ENCODE measurements at regions not wholly inside any gene's neighbourhood (a gene's known extent, or its start where the extent isn't known, plus 50 kb on each side); places are given as distances from the start of the nearest gene placed in this dataset.

DNA sequence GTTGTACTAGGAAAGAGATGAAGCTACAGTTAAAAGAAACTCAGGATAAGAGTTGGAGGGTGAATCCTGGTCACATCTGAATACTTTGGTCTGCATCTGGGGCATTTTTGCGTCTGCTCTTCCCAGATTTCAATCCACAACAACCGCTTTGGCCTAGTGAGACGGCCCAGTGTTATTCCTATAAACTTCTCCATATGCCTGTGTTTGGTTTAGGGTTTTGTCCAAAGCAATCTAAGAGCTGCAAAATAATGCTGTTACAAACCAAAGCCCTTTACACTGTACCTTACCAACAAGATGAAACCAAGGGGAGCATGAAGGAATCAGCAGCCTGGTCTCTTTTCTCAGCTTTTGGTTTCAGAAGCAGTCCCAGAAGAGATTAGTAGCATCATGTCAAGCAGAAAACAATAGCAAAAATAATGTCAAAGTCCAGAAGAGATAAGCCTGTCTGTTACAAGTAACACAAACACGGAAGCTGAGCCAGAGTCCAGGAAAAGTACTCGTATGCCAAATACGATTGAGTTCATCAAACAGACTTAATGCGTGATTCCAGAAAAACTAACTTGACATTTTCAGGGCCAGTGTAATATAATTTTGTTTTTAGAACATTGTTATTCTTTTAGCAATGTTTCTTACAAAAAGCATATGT is 379.9 kb upstream of the ACO1 start:
- H3K36me3 ChIP-seq (ENCODE audit: insufficient read depth, low read depth, low read length) = no peaks in the 10 kb centered on the region
- H3K27ac ChIP-seq (ENCODE audit: low read length) = no peak overlapping the region
- H3K9ac ChIP-seq (ENCODE audit: low read depth, low read length) = no peak overlapping the region

GRCh38 chr9:32010322-32010721 is 374.1 kb upstream of the ACO1 start:
- Histone ChIP-seq H3K27me3 (ENCODE audit: insufficient read depth, low read length) (no peaks in the 10 kb centered on the region), H3K9me3 (ENCODE audit: insufficient read depth, low read depth, low read length) (peaks cover under 1% of the 10 kb centered on the region), H3K9ac (ENCODE audit: low read depth, low read length) (no peak overlapping the region), H3K36me3 (ENCODE audit: insufficient read depth, low read depth, low read length) (no peaks in the 10 kb centered on the region), H3K27ac (ENCODE audit: low read length) (no peak overlapping the region), H3K4me3 (ENCODE audit: low read length) (no peak overlapping the region), H3K4me1 (ENCODE audit: insufficient read depth, low read length) (no peaks in the 10 kb centered on the region)

More for the DNA sequence above, 379.9 kb upstream of the ACO1 start:
- Histone ChIP-seq H3K4me1 (ENCODE audit: insufficient read depth, low read length) (no peaks in the 10 kb centered on the region), H3K27me3 (ENCODE audit: insufficient read depth, low read length) (no peaks in the 10 kb centered on the region), H3K4me3 (ENCODE audit: low read length) (no peak overlapping the region), H3K9me3 (ENCODE audit: insufficient read depth, low read depth, low read length) (no peaks in the 10 kb centered on the region)

DNA sequence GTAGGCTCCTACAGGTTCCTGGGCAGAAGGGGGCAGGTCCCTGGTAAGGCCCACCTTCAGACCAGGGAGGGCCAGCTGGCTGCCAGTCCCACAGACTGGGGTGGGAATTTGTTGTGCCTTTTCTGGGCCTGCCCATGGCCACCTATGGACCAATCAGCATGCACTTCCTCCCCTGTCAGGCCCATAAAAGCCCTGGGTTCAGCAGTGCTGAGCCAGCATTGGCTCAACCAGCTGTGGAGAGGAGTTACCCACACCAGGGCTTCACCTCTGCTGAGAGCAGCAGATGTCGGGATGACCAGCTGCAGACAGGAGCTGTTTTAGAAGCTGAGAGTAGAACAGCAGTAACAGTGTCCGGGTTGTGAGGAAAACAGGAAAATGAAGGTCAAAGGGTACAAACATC is 373.4 kb upstream of the ACO1 start:
- H3K9ac ChIP-seq (ENCODE audit: low read depth, low read length) = no peak overlapping the region
- H3K36me3 ChIP-seq (ENCODE audit: insufficient read depth, low read depth, low read length) = no peaks in the 10 kb centered on the region
- H3K27me3 ChIP-seq (ENCODE audit: insufficient read depth, low read length) = no peaks in the 10 kb centered on the region
- no peaks in the 10 kb centered on the region for H3K4me1 ChIP-seq (ENCODE audit: insufficient read depth, low read length)
- no peak overlapping the region for H3K4me3 ChIP-seq (ENCODE audit: low read length)
- no peak overlapping the region for H3K27ac ChIP-seq (ENCODE audit: low read length)
- peaks cover 8% of the 10 kb centered on the region for H3K9me3 ChIP-seq (ENCODE audit: insufficient read depth, low read depth, low read length)

GRCh38 chr9:32015795-32016194 is 368.6 kb upstream of the ACO1 start:
- H3K9me3 ChIP-seq (ENCODE audit: insufficient read depth, low read depth, low read length) = peaks cover 19% of the 10 kb centered on the region
- no peak overlapping the region for H3K9ac ChIP-seq (ENCODE audit: low read depth, low read length)
- H3K36me3 ChIP-seq (ENCODE audit: insufficient read depth, low read depth, low read length) = no peaks in the 10 kb centered on the region
- no peaks in the 10 kb centered on the region for H3K27me3 ChIP-seq (ENCODE audit: insufficient read depth, low read length)
- no peak overlapping the region for H3K4me3 ChIP-seq (ENCODE audit: low read length)
- no peaks in the 10 kb centered on the region for H3K4me1 ChIP-seq (ENCODE audit: insufficient read depth, low read length)
- H3K27ac ChIP-seq (ENCODE audit: low read length) = no peak overlapping the region

DNA sequence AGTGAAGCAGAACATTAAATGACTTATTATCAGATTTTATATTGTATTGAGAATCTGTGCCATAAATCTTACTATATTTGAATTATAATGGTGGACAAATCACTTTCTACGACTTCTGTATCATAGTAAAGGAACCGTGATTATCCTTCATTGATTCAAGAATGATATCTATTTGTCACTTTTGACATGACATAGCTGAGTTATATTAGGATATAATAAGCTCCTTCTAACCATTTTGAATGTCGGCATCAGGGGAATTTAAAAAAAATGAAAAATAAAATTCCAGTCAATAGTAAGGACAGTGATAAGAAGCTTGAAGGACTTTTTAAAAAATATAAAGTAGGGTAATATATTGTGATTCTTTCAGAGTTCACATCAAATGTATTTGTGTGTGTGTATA is 338.9 kb upstream of the ACO1 start:
- H3K36me3 ChIP-seq (ENCODE audit: insufficient read depth, low read depth, low read length) = no peaks in the 10 kb centered on the region

GRCh38 chr9:32067261-32067660 is 317.2 kb upstream of the ACO1 start:
- no peaks in the 10 kb centered on the region for H3K9me3 ChIP-seq (ENCODE audit: insufficient read depth, low read depth, low read length)
- H3K36me3 ChIP-seq (ENCODE audit: insufficient read depth, low read depth, low read length) = no peaks in the 10 kb centered on the region

More for the DNA sequence above, 338.9 kb upstream of the ACO1 start:
- Histone ChIP-seq H3K9ac (ENCODE audit: low read depth, low read length) (no peak overlapping the region), H3K27me3 (ENCODE audit: insufficient read depth, low read length) (no peaks in the 10 kb centered on the region), H3K4me3 (ENCODE audit: low read length) (no peak overlapping the region), H3K27ac (ENCODE audit: low read length) (no peak overlapping the region), H3K4me1 (ENCODE audit: insufficient read depth, low read length) (no peaks in the 10 kb centered on the region), H3K9me3 (ENCODE audit: insufficient read depth, low read depth, low read length) (no peaks in the 10 kb centered on the region)

GRCh38 chr9:32069169-32069813 is 315.2 kb upstream of the ACO1 start:
- H3K9me3 ChIP-seq (ENCODE audit: insufficient read depth, low read depth, low read length) = no peaks in the 10 kb centered on the region
- H3K27ac ChIP-seq (ENCODE audit: low read length) = no peak overlapping the region
- no peak overlapping the region for H3K9ac ChIP-seq (ENCODE audit: low read depth, low read length)
- no peaks in the 10 kb centered on the region for H3K36me3 ChIP-seq (ENCODE audit: insufficient read depth, low read depth, low read length)
- no peaks in the 10 kb centered on the region for H3K4me1 ChIP-seq (ENCODE audit: insufficient read depth, low read length)
- H3K4me3 ChIP-seq (ENCODE audit: low read length) = no peak overlapping the region
- H3K27me3 ChIP-seq (ENCODE audit: insufficient read depth, low read length) = no peaks in the 10 kb centered on the region

More at GRCh38 chr9:32067261-32067660, 317.2 kb upstream of the ACO1 start:
- H3K4me3 ChIP-seq (ENCODE audit: low read length) = no peak overlapping the region
- H3K27me3 ChIP-seq (ENCODE audit: insufficient read depth, low read length) = no peaks in the 10 kb centered on the region
- no peak overlapping the region for H3K9ac ChIP-seq (ENCODE audit: low read depth, low read length)
- H3K27ac ChIP-seq (ENCODE audit: low read length) = no peak overlapping the region
- no peaks in the 10 kb centered on the region for H3K4me1 ChIP-seq (ENCODE audit: insufficient read depth, low read length)

- no peak overlapping the region for H3K4me3 ChIP-seq (ENCODE audit: low read length)
- no peaks in the 10 kb centered on the region for H3K36me3 ChIP-seq (ENCODE audit: insufficient read depth, low read depth, low read length)
- no peaks in the 10 kb centered on the region for H3K9me3 ChIP-seq (ENCODE audit: insufficient read depth, low read depth, low read length)
- no peak overlapping the region for H3K9ac ChIP-seq (ENCODE audit: low read depth, low read length)
- H3K27me3 ChIP-seq (ENCODE audit: insufficient read depth, low read length) = no peaks in the 10 kb centered on the region
- H3K4me1 ChIP-seq (ENCODE audit: insufficient read depth, low read length) = no peaks in the 10 kb centered on the region
- H3K27ac ChIP-seq (ENCODE audit: low read length) = no peak overlapping the region
These were observed 314.5 kb upstream of the ACO1 start for GRCh38 chr9:32069969-32070368.

GRCh38 chr9:32072570-32072969 is 311.9 kb upstream of the ACO1 start:
- Histone ChIP-seq H3K4me3 (ENCODE audit: low read length) (no peak overlapping the region), H3K9ac (ENCODE audit: low read depth, low read length) (no peak overlapping the region), H3K36me3 (ENCODE audit: insufficient read depth, low read depth, low read length) (no peaks in the 10 kb centered on the region), H3K27me3 (ENCODE audit: insufficient read depth, low read length) (no peaks in the 10 kb centered on the region), H3K27ac (ENCODE audit: low read length) (no peak overlapping the region), H3K9me3 (ENCODE audit: insufficient read depth, low read depth, low read length) (no peaks in the 10 kb centered on the region), H3K4me1 (ENCODE audit: insufficient read depth, low read length) (no peaks in the 10 kb centered on the region)

DNA sequence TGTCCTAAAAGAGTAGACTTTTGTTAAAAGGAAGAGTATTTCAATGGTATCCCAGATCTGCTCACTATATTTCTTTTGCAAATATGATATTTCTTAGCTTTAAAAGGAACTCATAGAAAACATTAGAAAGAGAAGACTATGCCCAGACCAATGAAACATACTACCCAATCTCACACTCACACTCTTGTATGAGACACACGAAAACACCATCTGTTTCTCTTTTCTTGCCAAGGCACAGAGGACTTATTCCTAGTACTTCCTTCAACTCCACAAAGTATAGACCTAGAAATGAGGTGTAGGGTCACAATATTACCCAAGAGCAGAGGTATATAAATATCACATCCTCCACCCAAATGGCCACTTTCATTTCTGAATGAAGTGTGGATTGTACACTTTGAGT is 292.4 kb upstream of the ACO1 start:
- H3K27ac ChIP-seq (ENCODE audit: low read length) = no peak overlapping the region
- H3K4me3 ChIP-seq (ENCODE audit: low read length) = no peak overlapping the region
- H3K36me3 ChIP-seq (ENCODE audit: insufficient read depth, low read depth, low read length) = no peaks in the 10 kb centered on the region
- no peak overlapping the region for H3K9ac ChIP-seq (ENCODE audit: low read depth, low read length)
- H3K27me3 ChIP-seq (ENCODE audit: insufficient read depth, low read length) = no peaks in the 10 kb centered on the region
- no peaks in the 10 kb centered on the region for H3K4me1 ChIP-seq (ENCODE audit: insufficient read depth, low read length)
- no peaks in the 10 kb centered on the region for H3K9me3 ChIP-seq (ENCODE audit: insufficient read depth, low read depth, low read length)

GRCh38 chr9:32117291-32117690 is 267.2 kb upstream of the ACO1 start:
- Histone ChIP-seq H3K4me3 (ENCODE audit: low read length) (no peak overlapping the region), H3K27me3 (ENCODE audit: insufficient read depth, low read length) (no peaks in the 10 kb centered on the region), H3K27ac (ENCODE audit: low read length) (no peak overlapping the region), H3K9me3 (ENCODE audit: insufficient read depth, low read depth, low read length) (no peaks in the 10 kb centered on the region), H3K4me1 (ENCODE audit: insufficient read depth, low read length) (peaks cover 5% of the 10 kb centered on the region; the same call in 1 of the 2 replicates), H3K9ac (ENCODE audit: low read depth, low read length) (no peak overlapping the region), H3K36me3 (ENCODE audit: insufficient read depth, low read depth, low read length) (no peaks in the 10 kb centered on the region)

DNA sequence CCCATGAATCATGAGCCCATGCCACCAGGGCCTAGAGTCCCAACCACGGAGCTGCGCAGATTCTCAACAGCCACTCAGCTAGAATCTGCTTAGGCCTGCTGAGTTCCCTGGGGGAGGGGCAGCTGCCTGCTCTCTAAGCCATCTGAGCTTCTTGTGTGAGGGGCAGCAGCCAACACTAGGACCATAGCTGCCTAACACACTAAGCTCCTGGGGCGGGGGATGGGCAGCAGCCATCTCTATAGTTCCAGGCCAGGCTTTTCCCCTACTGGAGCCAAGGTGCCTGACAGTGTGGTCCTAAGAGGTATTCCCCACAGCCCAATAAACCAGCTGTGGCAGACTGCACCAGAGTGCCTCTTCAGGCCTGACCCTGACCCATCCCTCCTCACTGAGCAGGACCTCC is 255.9 kb upstream of the ACO1 start:
- no peak overlapping the region for H3K27ac ChIP-seq (ENCODE audit: low read length)

More for the DNA sequence above, 255.9 kb upstream of the ACO1 start:
- Histone ChIP-seq H3K9me3 (ENCODE audit: insufficient read depth, low read depth, low read length) (no peaks in the 10 kb centered on the region), H3K4me3 (ENCODE audit: low read length) (no peak overlapping the region), H3K4me1 (ENCODE audit: insufficient read depth, low read length) (0 out of 2 replicates have a peak, but pooled peaks cover 3% of the 10 kb centered on the region), H3K27me3 (ENCODE audit: insufficient read depth, low read length) (no peaks in the 10 kb centered on the region), H3K9ac (ENCODE audit: low read depth, low read length) (no peak overlapping the region), H3K36me3 (ENCODE audit: insufficient read depth, low read depth, low read length) (no peaks in the 10 kb centered on the region)

All from iPS-20b (cell line).